HG02642 (cell line): ENCODE measurements at regions not wholly inside any gene's neighbourhood (a gene's known extent, or its start where the extent isn't known, plus 50 kb on each side); places are given as distances from the start of the nearest gene placed in this dataset.
A peak's percentile ranks its signal among the peaks of the same experiment; 100 is the strongest.

Experiments used
- ATAC-seq: cut with Tn5 transposase; IDR thresholded peaks from one replicate; pipeline ENCODE4 v1.9.1; 2021; ENCODE audit warnings: mild to moderate bottlenecking; ENCODE audit not compliant: unreplicated experiment, poor library complexity

DNA sequence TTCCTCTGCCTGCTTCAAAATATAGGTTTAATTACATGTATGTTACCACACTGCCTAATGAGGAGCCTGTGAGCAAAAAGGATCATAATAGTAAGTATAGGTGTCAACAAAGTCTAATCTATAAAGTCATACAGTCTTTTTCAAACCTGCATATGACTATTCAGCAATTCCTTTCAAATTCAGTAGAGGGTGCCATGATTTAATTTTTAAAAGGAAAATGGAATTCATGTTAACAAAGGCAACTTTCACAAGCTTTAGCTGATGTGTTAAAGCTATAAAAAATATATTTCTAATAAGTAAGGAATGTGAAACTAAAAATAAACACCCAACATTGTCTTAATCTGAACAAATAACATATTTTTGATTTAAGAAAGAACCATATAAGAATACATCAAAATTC is 52.1 kb downstream of the MPP7 start:
- ATAC-seq, result no peak

DNA sequence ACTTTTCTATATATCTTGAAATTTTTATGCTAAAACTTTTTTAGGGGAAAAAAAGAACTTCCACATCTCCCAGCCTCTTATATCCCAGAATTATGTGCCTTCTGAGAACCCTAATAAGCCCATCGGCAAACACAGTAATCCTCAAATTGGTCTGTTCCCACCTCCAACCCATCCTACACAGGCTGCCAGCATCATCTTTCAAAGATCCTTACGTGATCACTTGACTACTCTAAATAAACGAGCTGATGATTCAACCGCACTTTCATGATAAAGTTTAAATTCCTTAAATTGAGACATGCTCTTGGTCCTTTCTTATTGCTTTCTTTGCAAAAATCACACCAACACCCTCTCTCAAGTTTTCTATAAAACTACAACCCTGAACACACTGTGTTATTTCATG is 52.5 kb downstream of the MPP7 start:
- ATAC-seq, result no peak

DNA sequence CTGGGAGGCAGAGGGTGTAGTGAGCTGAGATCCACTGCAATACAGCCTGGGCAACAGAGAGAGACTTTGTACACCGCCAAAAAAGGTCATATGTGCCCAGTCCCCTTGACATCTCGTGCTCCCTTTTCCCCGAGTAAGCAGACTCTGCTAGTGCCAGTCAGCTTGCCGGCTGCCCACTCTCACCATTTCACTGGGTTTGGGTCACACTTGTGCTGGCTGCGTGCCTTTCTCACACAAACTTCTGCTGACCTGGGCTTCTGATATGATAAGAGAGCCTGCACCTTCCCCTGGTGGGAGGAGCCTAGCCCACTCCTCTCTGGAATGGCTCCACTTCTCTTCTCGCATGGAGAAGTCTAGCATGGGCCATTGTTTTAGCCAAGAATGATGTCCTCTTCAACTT is 53.4 kb downstream of the MPP7 start:
- no peak for ATAC-seq

DNA sequence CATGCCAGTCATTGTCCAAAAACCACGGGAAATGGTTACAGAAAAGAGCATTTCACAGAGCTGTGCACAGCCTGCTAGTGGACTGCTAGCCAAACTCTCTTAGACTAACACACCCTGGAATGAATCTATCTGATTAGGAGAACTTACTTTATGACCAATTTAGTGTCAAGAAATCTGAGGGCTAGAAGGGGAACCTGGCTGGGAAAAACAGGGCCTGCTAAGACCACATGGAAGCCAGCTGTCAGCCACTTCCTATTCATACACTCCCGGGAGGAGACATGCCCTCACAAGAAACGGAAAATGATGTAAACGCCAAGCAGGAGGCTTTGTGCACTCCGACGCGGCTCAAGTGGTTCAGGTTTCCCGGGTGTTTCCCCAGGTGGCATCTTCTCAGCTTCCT is 54.8 kb downstream of the MPP7 start:
- no peak for ATAC-seq

DNA sequence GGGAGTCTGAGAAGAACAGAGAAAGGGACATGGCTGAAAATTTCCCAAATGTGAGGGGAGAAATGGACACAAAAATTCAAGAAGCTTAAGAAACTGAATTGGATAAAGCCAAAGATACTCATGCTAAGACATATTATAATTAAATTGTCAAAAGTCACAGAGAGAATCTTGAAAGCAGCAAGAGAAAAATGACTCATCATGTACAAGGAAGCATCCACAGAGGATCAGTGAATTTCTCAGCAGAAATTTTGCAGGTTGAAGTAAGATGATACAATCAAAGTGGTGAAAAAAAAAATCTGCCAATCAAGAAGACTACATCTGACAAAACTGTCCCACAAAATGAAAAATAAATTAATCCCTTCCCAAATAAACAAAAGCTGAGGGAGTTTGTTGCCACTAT is 56.8 kb downstream of the MPP7 start:
- ATAC-seq, result no peak

DNA sequence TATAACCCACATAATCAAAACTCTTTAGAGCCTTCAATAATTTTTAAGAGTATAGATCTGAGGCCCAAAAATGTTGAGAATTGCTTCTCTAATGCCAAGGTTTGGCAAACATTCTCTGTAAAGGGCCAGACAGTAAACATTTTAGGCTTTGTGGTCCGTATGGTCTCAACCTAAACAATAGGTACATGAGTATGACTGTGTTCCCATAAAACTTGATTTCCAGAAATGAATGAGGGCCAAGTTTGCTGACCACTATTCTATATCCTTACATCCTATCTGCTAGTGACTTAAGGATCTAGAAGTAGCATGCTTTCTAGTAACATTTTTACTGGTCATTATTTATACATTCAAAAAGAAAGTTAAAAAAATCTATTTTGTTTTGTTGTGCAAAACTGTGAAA is 58.9 kb downstream of the MPP7 start:
- ATAC-seq, result no peak

DNA sequence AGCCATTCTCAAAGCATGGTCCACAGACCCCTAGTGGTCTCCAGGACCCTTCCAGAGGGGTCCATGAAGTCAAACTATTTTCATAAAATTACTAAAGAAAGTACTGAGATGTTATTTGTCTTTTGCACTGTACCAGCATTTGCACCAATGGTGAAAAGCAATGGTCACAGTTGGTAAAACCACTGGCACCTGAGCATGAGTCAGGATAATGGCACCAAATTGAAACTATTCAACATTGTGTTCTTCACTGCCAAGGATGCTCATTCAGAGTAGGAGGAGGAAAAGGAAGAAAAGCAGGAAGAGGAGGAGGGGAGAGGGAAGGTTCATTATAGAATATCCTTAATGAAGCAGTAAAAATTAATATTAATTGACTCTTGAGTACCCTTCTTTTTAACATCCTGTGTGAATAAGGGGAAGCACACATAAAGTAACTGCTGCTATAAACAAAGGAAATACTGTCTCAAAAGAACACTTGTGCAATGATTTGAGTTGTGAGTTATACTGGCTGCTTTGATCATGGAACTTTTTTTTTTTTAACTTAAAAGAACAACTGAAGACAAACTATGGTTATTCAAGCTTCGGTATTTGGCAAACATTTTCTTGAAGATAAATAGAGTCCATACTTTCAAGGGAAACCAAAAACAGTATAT is 60.2 kb downstream of the MPP7 start:
- ATAC-seq, result no peak

DNA sequence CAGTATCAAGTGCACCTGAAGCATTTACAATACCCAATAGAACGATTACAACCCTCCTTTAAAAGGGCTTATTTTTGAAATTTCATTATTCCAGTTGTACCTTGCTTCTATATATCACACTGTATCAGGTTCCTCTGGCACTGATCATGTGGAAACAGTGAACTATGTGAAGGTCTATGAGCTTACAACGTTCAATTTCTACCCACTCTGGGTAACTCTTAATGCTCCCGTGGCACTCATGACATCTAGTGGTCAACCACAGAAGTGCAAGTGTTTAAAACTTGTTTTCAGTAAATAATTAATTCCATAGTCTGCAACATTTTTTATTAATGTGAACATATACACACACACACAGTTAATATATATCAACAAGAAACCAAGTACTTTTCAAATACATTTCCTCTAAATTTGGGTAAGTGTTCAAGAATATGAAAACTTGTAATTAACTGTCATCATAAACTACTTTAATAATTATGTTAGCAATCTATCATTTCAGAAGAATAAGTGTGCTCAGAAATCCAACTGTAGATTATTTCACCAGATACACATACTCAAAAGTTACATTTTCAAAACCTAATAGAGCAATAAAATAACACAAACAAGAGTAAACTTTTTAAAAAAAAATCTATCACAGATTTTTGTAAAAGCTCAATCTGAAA is 61.0 kb downstream of the MPP7 start:
- ATAC-seq, result peak; percentile 68

DNA sequence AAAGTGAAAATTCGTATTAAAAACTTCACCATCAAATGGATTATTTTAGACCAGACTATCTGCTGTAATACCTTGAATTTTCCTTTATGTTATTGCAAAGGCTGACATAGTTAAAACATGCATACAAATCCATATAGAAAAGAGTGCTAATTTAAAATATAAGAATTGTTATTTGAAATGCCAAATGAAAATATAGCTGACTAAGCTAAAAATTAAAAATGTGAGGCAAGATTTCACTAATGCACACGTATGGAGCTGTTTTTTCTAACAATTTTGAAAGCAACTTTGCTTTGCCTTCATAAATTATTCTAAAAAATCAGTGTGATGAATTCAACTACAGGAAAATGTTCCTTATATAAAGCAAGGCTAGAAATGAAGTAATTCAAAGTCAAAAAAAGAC is 62.5 kb downstream of the MPP7 start:
- no peak for ATAC-seq

DNA sequence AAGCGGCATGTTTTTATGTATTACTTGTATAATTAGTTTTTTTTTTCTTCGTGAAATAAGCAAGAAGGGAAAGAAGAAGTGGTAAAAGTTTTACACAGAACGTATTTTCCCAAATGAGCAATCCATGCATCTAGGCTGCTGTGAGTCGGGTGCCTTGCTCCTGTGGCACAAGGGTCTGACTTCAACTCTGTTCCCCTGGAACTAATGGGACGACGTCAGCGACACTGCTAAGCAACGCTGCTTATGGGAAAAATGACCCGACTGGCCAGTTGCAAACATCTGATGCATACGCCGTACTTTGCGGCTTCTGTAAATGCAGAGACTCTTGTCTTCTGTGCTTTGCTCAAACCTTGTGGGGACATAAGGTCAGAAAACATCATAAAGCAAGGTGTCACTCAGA is 66.3 kb downstream of the MPP7 start:
- no peak for ATAC-seq

DNA sequence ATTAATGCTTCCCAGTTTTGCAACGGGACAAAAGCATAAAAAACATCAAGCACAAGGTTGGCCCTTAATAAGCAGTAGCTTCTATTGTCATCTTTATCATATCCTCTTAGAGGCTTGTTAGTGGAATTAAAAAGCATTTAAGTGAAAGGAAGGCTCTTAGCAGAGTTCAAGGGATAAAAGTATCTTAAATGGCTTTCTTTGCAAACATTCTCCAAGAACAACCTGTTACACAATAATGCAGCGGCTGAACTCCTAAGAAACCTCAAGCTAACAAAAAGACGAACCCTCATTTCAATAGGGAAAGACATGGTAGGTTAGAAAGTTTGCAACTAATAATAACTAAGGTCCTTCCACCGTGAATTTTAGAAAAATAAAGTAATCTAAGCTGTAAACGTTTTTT is 82.1 kb downstream of the MPP7 start:
- no peak for ATAC-seq

DNA sequence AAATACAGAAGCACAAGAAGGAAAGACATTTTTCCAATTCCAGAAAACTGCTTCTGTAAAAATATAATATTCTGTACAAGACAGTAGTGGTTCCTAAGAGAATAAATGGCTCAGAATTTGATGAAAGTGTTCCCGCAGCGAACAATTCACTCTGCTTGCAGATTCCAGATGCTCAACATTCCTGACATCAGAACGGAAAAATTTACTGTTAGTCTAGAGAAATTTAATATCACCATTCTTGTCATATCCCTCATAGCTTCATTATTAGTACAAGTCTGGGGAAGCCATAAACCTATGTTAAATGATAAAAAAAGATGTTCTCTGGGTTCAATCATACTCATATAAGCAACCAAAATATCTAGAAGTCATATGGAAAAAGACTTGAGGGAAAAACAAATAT is 83.6 kb downstream of the MPP7 start:
- no peak for ATAC-seq

DNA sequence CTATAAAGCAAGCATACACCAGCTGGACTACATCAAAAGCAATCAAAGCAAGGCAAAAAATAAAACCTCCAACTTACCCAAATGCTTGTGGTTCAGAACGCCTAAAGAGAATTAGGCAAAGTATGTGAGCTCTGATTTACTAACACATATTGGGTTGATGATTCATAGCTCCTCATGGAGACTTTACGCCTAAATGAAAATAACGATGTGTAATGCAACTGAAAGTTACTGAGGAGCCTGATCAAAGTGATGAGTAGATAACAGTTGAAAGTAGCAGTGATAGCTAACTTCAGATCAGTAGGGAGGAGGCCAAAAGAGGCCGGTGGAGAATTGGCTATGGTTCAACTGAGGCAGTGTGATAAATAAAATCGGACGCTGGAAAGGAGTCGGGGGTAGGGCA is 85.0 kb downstream of the MPP7 start:
- ATAC-seq, result no peak

DNA sequence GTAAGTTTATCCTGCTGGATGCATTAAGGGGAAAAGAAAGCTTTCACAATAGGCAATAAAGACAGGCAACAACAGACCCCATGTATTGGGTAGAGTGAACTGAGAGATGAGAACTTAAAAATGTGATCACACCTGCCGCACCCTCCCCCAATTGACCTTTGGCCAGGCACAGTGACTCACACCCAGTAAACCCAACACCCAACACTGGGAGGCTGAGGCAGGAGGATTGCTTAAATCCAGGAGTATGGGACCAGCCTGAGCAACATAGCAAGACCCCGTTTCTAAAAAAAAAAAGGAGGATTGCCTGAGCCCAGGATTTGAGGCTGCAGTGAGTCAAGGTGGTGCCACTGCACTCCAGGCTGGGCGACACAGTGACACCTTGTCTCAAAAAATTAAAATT is 86.9 kb downstream of the MPP7 start:
- no peak for ATAC-seq

DNA sequence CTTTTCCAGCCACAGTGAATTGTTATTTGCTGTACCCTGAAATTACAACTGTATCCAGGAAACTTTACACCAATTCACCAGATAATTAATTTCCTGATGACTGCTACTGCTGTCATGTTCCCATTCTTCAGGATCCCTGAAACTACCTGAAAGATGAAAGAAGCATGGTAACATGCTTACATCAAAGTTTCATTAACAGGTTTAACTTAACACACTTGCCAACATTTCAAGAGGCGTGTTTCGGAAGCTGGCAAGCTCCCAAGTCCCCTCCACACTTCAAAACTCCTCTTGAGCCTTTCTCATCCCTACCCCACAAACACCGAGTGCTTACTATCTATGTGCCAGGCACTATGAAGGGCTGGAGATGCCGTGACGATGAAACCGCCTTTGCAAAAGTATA is 88.6 kb downstream of the MPP7 start:
- no peak for ATAC-seq

DNA sequence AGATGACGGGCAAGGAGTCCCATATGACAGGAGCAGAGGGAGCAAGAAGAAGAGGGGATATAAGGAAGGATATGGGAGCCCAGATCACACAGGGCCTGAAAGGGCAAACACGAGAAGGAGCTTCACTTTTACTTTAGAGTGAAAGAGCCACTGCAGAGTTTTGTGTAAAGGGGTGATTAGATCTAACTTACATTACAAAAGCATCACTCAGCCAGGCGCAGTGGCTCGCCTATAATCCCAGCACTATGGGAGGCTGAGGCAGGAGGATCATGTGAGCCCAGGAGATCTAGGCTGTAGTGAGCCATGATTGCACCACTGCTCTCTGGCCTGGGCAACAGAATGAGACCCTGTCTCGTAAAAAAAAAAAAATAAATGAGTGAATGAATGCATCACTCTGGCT is 91.1 kb downstream of the MPP7 start:
- ATAC-seq, result no peak

DNA sequence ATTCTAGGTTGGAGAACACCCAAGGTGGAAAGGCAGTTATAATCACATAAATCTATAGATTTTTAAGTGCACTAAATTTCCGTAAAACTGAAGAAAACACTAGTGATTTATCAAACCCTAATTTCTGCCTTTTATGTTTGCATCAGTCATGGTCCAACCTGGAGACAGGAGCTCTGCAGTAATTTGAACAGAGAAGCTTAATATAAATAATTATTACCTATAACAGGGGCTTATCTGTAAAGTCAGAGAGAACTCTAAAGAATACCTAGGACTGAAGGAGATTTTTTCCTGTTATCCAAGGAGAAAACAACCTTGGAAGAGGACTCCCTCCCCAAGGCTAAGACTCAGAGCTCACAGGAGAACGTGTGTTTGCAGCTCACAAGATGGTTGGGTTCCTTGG is 95.1 kb downstream of the MPP7 start:
- ATAC-seq, result no peak

DNA sequence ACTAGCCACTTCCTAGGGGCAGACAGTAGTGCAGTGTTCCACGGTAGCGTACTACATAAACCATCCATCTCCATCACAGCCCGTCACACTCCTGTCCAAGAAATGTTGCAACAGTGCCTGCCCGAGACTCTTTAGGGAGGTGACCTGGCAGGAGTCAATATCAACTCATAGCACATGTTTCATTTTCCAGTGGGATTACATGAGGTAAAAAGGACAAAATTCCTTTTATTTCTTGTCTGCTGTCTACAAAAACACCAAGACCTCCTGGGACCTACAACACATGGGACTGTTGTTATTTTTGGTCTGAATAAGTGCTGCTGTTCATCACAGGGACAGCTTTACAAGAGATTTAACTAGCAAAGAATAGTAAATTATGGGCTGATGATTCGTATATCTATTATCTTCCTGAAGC is 99.9 kb downstream of the MPP7 start:
- no peak for ATAC-seq

DNA sequence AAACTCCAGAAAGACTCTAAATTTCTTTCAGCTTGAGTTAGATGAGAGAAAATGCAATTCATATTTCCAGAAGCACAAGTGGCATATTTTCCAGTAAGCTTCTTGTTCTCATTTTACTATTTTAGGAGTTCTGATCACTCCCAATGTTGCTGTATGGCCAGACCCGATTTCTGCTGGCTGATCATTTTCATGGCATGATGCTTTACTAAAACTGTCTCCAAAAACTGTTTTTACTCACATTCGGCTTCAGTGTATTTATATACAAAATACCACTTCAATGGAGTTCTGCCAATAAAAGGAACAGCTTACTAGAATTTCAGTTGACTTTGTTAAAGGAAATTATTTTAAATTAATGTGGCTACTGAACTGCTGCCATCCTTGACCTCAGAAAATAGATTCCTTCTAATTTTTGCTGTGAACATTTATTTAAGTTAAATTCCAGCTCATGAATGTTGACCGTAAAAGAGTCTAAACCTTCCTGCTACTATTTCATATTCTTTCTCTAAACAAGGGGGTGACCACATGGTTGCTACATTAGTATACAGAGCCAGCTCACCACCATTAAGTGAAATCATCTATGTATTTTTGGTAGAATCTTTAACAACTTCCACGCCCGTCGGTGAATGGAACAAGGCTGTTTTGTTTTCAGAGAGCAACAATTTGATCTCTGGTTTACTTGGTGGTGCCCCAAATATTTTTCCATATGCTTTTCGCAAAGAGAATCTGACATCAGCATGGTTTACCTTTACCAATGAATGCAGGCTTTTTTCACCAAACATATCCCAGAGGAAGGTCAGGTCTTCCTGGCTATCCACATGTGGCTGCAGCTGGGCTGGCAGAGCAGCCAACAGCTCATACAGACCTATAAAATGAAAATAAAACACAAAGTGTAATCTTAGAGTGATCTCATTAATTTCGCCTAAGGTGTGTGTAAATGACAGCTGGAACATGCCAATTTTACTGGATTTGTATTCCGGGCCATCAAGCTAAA is 101.2 kb downstream of the MPP7 start:
- ATAC-seq, result no peak

DNA sequence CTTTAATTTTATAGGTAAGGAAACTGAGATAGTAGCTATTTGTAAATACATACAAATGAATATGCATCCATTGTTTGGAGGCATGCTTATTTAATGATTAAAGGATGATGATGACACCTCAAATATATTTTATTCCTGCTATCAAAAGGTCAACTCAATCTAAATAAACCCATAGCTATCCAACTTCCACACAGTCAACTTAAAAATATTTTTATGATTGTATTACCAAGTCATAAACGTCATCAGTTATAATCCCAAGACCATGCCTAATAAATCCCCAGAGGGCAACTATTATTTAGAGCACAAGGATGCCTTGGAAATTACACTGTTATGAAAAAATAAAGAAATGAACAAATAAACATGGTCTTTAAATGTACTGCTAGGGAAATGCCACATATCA is 102.1 kb downstream of the MPP7 start:
- ATAC-seq, result no peak

DNA sequence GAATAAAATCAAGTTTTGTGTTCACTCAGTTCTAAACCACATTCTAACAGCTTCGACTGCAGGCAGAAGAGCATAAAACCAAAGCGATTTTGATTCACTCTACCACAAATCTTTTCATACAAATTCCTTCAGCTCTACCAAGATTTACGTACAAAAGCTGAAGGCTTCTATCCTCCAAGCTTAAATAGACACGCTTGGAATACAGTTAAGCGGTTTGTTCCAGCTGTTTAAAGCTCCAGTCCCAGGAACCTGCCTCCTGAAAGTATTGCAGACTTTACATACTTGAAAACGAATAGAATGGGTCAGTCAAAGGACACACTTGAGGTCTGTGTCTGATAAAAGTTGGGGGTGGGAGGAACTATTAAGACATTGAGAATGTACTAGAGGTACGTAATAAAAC is 102.9 kb downstream of the MPP7 start:
- no peak for ATAC-seq
